IPS DF 6.9 (cell line): ENCODE measurements at regions not wholly inside any gene's neighbourhood (a gene's known extent, or its start where the extent isn't known, plus 50 kb on each side); places are given as distances from the start of the nearest gene placed in this dataset.
"Not testable (repeated sequence)": the region's sequence is repeated elsewhere in the genome, so short reads cannot be mapped to it uniquely, and the experiment has no call there.

Source experiments
- DNase-seq: peaks from one replicate; pipeline ENCODE4 v3.0.0-alpha.2; 2013; ENCODE audit warnings: low read depth, low spot score
- H3K27ac ChIP-seq: one replicate; pipeline ENCODE4 v1.5.1; 2013; ENCODE audit warnings: low read length, control low read depth
- H3K27me3 ChIP-seq: 2 replicates; pipeline ENCODE4 v1.6.1; 2013; ENCODE audit warnings: mild to moderate bottlenecking, low read length; ENCODE audit not compliant: control insufficient read depth, insufficient read depth
- H3K36me3 ChIP-seq: 2 replicates; pipeline ENCODE4 v1.6.1; 2013; ENCODE audit warnings: low read length; ENCODE audit not compliant: control insufficient read depth, insufficient read depth
- H3K4me1 ChIP-seq: 2 replicates; pipeline ENCODE4 v1.6.1; 2013; ENCODE audit warnings: low read length; ENCODE audit not compliant: control insufficient read depth, insufficient read depth
- H3K4me3 ChIP-seq: 2 replicates; pipeline ENCODE4 v1.5.1; 2013; ENCODE audit warnings: mild to moderate bottlenecking, low read length
- H3K9me3 ChIP-seq: 2 replicates; pipeline ENCODE4 v1.6.1; 2013; ENCODE audit warnings: low read length, inconsistent platforms; ENCODE audit not compliant: control insufficient read depth, insufficient read depth
- WGBS: extraction: QIAGEN DNeasy Blood & Tissue Kit; methylation state at CpG from one replicate; pipeline ENCODE4 v1.1.7; 2013; ENCODE audit warnings: mixed read lengths, missing lambda C conversion rate; ENCODE audit not compliant: insufficient read length, insufficient coverage; 5-methylcytosine and 5-hydroxymethylcytosine counted together

- Histone ChIP-seq H3K4me3 (no peak overlapping the region), H3K27me3 (no peaks in the 10 kb centered on the region), H3K9me3 (no peaks in the 10 kb centered on the region; the same call in 1 of the 2 replicates), H3K27ac (no peak overlapping the region), H3K4me1 (no peaks in the 10 kb centered on the region), H3K36me3 (no peaks in the 10 kb centered on the region)
- DNase-seq: no peak
- no CpG with 5 or more reads among the region's 4 CpGs for WGBS
Measured at GRCh38 chr6:157747370-157747769, 75.7 kb upstream of the SNX9 start.

- no peaks in the 10 kb centered on the region for H3K36me3 ChIP-seq
- WGBS: no CpG with 5 or more reads among the region's 2 CpGs
- H3K27ac ChIP-seq: no peak overlapping the region
- no peak for DNase-seq
- H3K4me3 ChIP-seq: no peak overlapping the region
- H3K4me1 ChIP-seq: no peaks in the 10 kb centered on the region
- H3K9me3 ChIP-seq: no peaks in the 10 kb centered on the region; the same call in 1 of the 2 replicates
- no peaks in the 10 kb centered on the region for H3K27me3 ChIP-seq
Measured at GRCh38 chr6:157748839-157749571, 74.0 kb upstream of the SNX9 start.

GRCh38 chr6:157750973-157751372, 72.1 kb upstream of the SNX9 start:
- H3K27me3 ChIP-seq, H3K4me3 ChIP-seq, H3K36me3 ChIP-seq, H3K4me1 ChIP-seq, DNase-seq, H3K27ac ChIP-seq, H3K9me3 ChIP-seq: not testable (repeated sequence)
- no CpG with 5 or more reads among the region's 3 CpGs for WGBS

- Histone ChIP-seq H3K4me3 (no peak overlapping the region), H3K36me3 (no peaks in the 10 kb centered on the region), H3K27me3 (no peaks in the 10 kb centered on the region), H3K27ac (no peak overlapping the region), H3K9me3 (no peaks in the 10 kb centered on the region; the same call in 1 of the 2 replicates), H3K4me1 (peaks cover 1% of the 10 kb centered on the region; the same call in 1 of the 2 replicates)
- WGBS: no CpG with 5 or more reads among the region's 10 CpGs
- DNase-seq: no peak
Measured at GRCh38 chr6:157751547-157752200, 71.4 kb upstream of the SNX9 start.

- not testable (repeated sequence) for H3K4me1 ChIP-seq, DNase-seq, H3K9me3 ChIP-seq, H3K27me3 ChIP-seq, H3K4me3 ChIP-seq, H3K27ac ChIP-seq, H3K36me3 ChIP-seq
- no CpG with 5 or more reads among the region's 3 CpGs for WGBS
Measured at GRCh38 chr6:157752879-157753278, 70.2 kb upstream of the SNX9 start.

GRCh38 chr6:157753291-157753690, 69.8 kb upstream of the SNX9 start:
- H3K36me3 ChIP-seq: no peaks in the 10 kb centered on the region
- DNase-seq: no peak
- H3K4me1 ChIP-seq: peaks cover 1% of the 10 kb centered on the region; the same call in 1 of the 2 replicates
- no peaks in the 10 kb centered on the region for H3K27me3 ChIP-seq
- no peak overlapping the region for H3K4me3 ChIP-seq
- no peaks in the 10 kb centered on the region; the same call in 1 of the 2 replicates for H3K9me3 ChIP-seq
- no peak overlapping the region for H3K27ac ChIP-seq
- WGBS: no CpG with 5 or more reads among the region's 2 CpGs

GRCh38 chr6:157753801-157754200, 69.2 kb upstream of the SNX9 start:
- H3K27ac ChIP-seq, H3K27me3 ChIP-seq, H3K36me3 ChIP-seq, H3K4me3 ChIP-seq, DNase-seq, H3K9me3 ChIP-seq, H3K4me1 ChIP-seq: not testable (repeated sequence)
- no CpG with 5 or more reads among the region's 4 CpGs for WGBS

GRCh38 chr6:157754351-157754750, 68.7 kb upstream of the SNX9 start:
- DNase-seq: no peak
- Histone ChIP-seq H3K4me3 (no peak overlapping the region), H3K4me1 (peaks cover 1% of the 10 kb centered on the region; the same call in 1 of the 2 replicates), H3K27me3 (no peaks in the 10 kb centered on the region), H3K27ac (no peak overlapping the region), H3K36me3 (no peaks in the 10 kb centered on the region), H3K9me3 (no peaks in the 10 kb centered on the region; the same call in 1 of the 2 replicates)
- WGBS: no CpG with 5 or more reads among the region's 7 CpGs

GRCh38 chr6:157755032-157755745, 67.9 kb upstream of the SNX9 start:
- Histone ChIP-seq H3K9me3 (no peaks in the 10 kb centered on the region; the same call in 1 of the 2 replicates), H3K27me3 (no peaks in the 10 kb centered on the region), H3K4me3 (no peak overlapping the region), H3K36me3 (no peaks in the 10 kb centered on the region), H3K4me1 (peaks cover 1% of the 10 kb centered on the region; the same call in 1 of the 2 replicates), H3K27ac (no peak overlapping the region)
- DNase-seq: no peak
- WGBS: no CpG with 5 or more reads among the region's 12 CpGs

GRCh38 chr6:157755746-157756411, 67.2 kb upstream of the SNX9 start:
- H3K9me3 ChIP-seq: no peaks in the 10 kb centered on the region; the same call in 1 of the 2 replicates
- no CpG with 5 or more reads among the region's 3 CpGs for WGBS
- H3K4me3 ChIP-seq: no peak overlapping the region
- peaks cover 1% of the 10 kb centered on the region; the same call in 1 of the 2 replicates for H3K4me1 ChIP-seq
- H3K36me3 ChIP-seq: no peaks in the 10 kb centered on the region
- no peak for DNase-seq
- H3K27me3 ChIP-seq: no peaks in the 10 kb centered on the region
- no peak overlapping the region for H3K27ac ChIP-seq
